Progenitor cell of endocrine pancreas (in vitro differentiated cells): ENCODE measurements at regions not wholly inside any gene's neighbourhood (a gene's known extent, or its start where the extent isn't known, plus 50 kb on each side); places are given as distances from the start of the nearest gene placed in this dataset.

ENCODE experiments used
- DNase-seq: peaks from one replicate; pipeline ENCODE4 v3.0.0; 2021; ENCODE audit warnings: low spot score; ENCODE audit not compliant: unreplicated experiment
- H3K27ac Mint-ChIP-seq: 2 replicates; pipeline ENCODE4 v1.8.0; 2021; ENCODE audit warnings: mild to moderate bottlenecking, moderate library complexity, mixed read lengths
- H3K27me3 Mint-ChIP-seq: 2 replicates; pipeline ENCODE4 v1.8.0; 2021; ENCODE audit warnings: mixed read lengths
- H3K36me3 Mint-ChIP-seq: 2 replicates; pipeline ENCODE4 v1.8.0; 2022; ENCODE audit warnings: mixed read lengths; ENCODE audit not compliant: insufficient read depth
- H3K4me1 Mint-ChIP-seq: 2 replicates; pipeline ENCODE4 v1.8.0; 2021; ENCODE audit warnings: low read depth, mixed read lengths
- H3K4me3 Mint-ChIP-seq: 2 replicates; pipeline ENCODE4 v1.8.0; 2021; ENCODE audit warnings: low read depth, mild to moderate bottlenecking, moderate library complexity, mixed read lengths
- H3K9me3 Mint-ChIP-seq: 2 replicates; pipeline ENCODE4 v1.8.0; 2021; ENCODE audit warnings: low read depth, mixed read lengths
- CTCF ChIP-seq: fragments of 200-600 bp; sonication (generic); IDR thresholded peaks from one replicate; pipeline ENCODE4 v1.5.0; 2021; ENCODE audit warnings: antibody characterized with exemption, mild to moderate bottlenecking; ENCODE audit not compliant: unreplicated experiment

GRCh38 chr13:89307278-89307677 lies 1636.1 kb downstream of the SLITRK5 start:
- no peaks in the 10 kb centered on the region for H3K36me3 Mint-ChIP-seq
- no peak for DNase-seq
- H3K4me3 Mint-ChIP-seq: no peak overlapping the region
- no peak for TF ChIP-seq CTCF
- no peaks in the 10 kb centered on the region for H3K4me1 Mint-ChIP-seq
- H3K9me3 Mint-ChIP-seq: no peaks in the 10 kb centered on the region
- no peaks in the 10 kb centered on the region for H3K27me3 Mint-ChIP-seq
- no peak overlapping the region for H3K27ac Mint-ChIP-seq

- H3K36me3 Mint-ChIP-seq: no peaks in the 10 kb centered on the region
- no peak for DNase-seq
- no peaks in the 10 kb centered on the region for H3K27me3 Mint-ChIP-seq
- TF ChIP-seq CTCF: no peak
- no peaks in the 10 kb centered on the region for H3K4me1 Mint-ChIP-seq
- H3K4me3 Mint-ChIP-seq: no peak overlapping the region
- H3K9me3 Mint-ChIP-seq: no peaks in the 10 kb centered on the region
- H3K27ac Mint-ChIP-seq: no peak overlapping the region
Measured at GRCh38 chr13:89310943-89311672, 1639.9 kb downstream of the SLITRK5 start.

DNA sequence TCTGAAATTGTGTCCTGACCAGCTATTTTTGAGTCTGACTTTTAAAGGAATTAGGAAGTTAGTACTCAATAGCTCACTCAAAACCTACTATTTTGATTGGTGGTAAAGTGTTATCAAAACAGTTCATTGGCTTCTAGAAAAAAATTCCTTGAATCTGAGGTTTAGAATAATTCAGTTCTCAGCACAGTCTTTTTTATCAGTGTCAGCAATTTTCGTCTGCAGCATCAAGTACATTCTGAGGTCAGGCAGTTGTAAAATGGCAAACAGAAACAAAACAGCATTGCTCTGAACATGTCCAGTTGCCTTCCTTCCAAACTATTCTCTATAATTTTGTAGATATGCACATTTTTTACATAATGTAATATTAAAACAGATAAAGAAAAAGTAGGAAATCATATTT lies 1644.1 kb downstream of the SLITRK5 start:
- no peak overlapping the region for H3K27ac Mint-ChIP-seq

GRCh38 chr13:89322466-89322865 lies 1651.3 kb downstream of the SLITRK5 start:
- Mint-ChIP-seq H3K9me3 (no peaks in the 10 kb centered on the region), H3K27ac (no peak overlapping the region), H3K4me3 (no peak overlapping the region), H3K36me3 (no peaks in the 10 kb centered on the region), H3K27me3 (no peaks in the 10 kb centered on the region), H3K4me1 (no peaks in the 10 kb centered on the region)
- DNase-seq: no peak
- no peak for TF ChIP-seq CTCF

More for the DNA sequence above, 1644.1 kb downstream of the SLITRK5 start:
- H3K27me3 Mint-ChIP-seq: no peaks in the 10 kb centered on the region
- H3K4me1 Mint-ChIP-seq: no peaks in the 10 kb centered on the region
- DNase-seq: no peak
- no peak for TF ChIP-seq CTCF
- H3K4me3 Mint-ChIP-seq: no peak overlapping the region
- no peaks in the 10 kb centered on the region for H3K36me3 Mint-ChIP-seq
- no peaks in the 10 kb centered on the region for H3K9me3 Mint-ChIP-seq

DNA sequence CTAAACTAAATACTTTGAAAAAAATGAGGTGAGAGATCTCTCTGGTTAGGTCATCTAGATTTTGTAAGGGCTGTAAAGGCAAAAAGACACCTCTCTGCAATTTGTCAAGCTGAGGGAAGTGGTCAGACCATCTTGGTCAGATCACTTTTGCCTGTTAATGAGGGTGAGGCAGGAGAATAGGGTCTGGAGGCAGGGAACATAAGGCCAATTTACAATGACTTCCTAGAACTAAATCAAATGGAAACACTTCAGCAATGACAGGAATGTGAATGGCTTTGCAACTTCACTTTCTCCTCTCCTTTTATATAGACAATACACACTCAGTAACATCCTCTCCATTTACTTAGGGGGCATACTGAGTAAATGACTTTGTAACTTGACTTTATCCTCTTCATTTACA lies 1653.4 kb downstream of the SLITRK5 start:
- H3K27me3 Mint-ChIP-seq: no peaks in the 10 kb centered on the region
- no peaks in the 10 kb centered on the region for H3K36me3 Mint-ChIP-seq
- peaks cover 4% of the 10 kb centered on the region for H3K9me3 Mint-ChIP-seq
- no peak overlapping the region for H3K4me3 Mint-ChIP-seq
- no peak for TF ChIP-seq CTCF
- H3K4me1 Mint-ChIP-seq: no peaks in the 10 kb centered on the region
- no peak for DNase-seq
- no peak overlapping the region for H3K27ac Mint-ChIP-seq
